Lower leg skin (tissue), 4 donors: ENCODE measurements at regions not wholly inside any gene's neighbourhood (a gene's known extent, or its start where the extent isn't known, plus 50 kb on each side); places are given as distances from the start of the nearest gene placed in this dataset.

Experiments
- DNase-seq, 2 donors: peaks; one replicate each; pipeline ENCODE4 v3.0.0-alpha.2; 2019; ENCODE audit warnings: low spot score in 2 of 2
- H3K4me3 ChIP-seq: fragments of 200-600 bp; sonication (generic); 2 replicates; pipeline ENCODE4 v1.5.1; 2017; ENCODE audit warnings: mild to moderate bottlenecking, low read depth; ENCODE audit not compliant: poor library complexity, severe bottlenecking
- POLR2A ChIP-seq, 2 donors: fragments of 450-650 bp; IDR thresholded peaks; one replicate each; pipeline ENCODE4 v1.6.1; 2016 to 2017; ENCODE audit warnings: antibody characterized with exemption in 2 of 2, mild to moderate bottlenecking in 1 of 2, moderate library complexity in 1 of 2
- WGBS, 2 donors: methylation state at CpG; one replicate each; pipeline ENCODE4 v1.1.5; 2018; 5-methylcytosine and 5-hydroxymethylcytosine counted together
- intact Hi-C: fragments of 100-400 bp; cut with DNase I; formaldehyde crosslinking; loops from one replicate; pipeline ENCODE4 v1.15.0; 2023; ENCODE audit warnings: low total_unique reads
- TF ChIP-seq, protein P1 (sequence below), 3 donors: fragments of 450-650 bp; IDR thresholded peaks; one replicate each; pipeline ENCODE4 v1.5.1; 2016; ENCODE audit warnings: antibody characterized with exemption in 3 of 3, mild to moderate bottlenecking in 3 of 3, moderate library complexity in 2 of 3

DNA sequence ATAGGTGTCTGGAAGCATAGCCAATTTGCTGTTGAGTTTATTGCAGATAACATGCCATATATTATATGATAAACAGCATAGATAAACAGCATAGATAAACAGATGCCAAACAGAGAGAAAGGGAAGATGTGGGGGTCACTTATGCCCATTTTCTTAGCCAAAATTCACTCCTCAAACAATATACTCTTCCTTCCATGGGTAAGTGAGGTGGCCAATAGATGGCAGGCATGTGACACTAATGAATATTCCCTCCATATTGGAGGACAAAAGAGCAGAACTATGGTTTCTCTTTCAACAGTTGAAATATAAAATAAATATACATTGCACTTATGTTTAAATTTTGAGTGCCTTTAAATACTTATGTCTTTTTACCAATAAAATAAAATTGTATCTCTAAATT is 1212.8 kb downstream of the REEP3 start:
- DNase-seq = no peak
- intact Hi-C loops = no loop called here
- no peak for TF ChIP-seq POLR2A (IDR thresholded peaks at IDR 0.05)
- TF ChIP-seq, protein P1, sequence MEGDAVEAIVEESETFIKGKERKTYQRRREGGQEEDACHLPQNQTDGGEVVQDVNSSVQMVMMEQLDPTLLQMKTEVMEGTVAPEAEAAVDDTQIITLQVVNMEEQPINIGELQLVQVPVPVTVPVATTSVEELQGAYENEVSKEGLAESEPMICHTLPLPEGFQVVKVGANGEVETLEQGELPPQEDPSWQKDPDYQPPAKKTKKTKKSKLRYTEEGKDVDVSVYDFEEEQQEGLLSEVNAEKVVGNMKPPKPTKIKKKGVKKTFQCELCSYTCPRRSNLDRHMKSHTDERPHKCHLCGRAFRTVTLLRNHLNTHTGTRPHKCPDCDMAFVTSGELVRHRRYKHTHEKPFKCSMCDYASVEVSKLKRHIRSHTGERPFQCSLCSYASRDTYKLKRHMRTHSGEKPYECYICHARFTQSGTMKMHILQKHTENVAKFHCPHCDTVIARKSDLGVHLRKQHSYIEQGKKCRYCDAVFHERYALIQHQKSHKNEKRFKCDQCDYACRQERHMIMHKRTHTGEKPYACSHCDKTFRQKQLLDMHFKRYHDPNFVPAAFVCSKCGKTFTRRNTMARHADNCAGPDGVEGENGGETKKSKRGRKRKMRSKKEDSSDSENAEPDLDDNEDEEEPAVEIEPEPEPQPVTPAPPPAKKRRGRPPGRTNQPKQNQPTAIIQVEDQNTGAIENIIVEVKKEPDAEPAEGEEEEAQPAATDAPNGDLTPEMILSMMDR (IDR thresholded peaks at IDR 0.05) = no peak
- no peak overlapping the region for H3K4me3 ChIP-seq

DNA sequence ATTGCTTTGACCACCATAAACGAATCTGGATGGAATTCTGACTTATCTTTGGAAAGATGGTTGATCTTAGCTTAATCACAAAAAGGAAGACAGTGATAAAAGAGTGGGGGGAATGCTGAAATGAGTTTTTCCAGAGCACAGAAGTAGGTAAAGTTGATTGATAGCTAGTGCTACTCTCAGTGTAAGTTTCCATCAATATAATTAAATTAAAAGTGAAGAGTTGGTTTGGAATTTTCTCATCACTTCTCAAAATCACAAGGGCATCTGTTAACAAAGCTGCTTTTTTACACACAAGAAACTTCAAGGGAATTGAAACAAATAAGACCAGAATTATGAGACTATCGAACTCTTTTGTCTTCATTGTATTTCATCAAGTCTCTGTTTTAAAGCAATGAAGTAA is 1217.3 kb downstream of the REEP3 start:
- WGBS, 2 donors = 64 to 67% methylated on average over 2 of the region's 2 CpGs
- intact Hi-C loops = no loop called here
- DNase-seq = no peak

DNA sequence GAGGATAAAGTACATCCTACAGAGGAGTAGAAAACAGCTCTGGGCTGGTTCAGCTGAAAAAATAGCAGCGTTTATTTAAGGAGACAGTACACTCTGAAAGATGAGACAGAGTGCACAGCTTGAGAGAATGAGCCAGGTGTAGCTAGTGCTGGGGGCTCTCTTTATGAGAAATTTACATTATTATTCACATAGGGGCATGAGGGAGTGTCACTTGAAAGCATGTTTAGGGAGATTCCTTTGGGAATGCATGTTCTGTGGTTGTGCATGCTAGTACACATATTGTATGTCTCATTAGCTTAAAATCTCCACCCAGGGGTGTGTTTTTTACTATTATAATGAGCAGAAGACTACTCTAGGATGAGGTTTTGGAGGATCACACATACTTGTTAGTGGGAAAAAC is 1224.4 kb downstream of the REEP3 start:
- no peak overlapping the region for H3K4me3 ChIP-seq
- no peak for TF ChIP-seq POLR2A (IDR thresholded peaks at IDR 0.05)
- intact Hi-C loops = no loop called here
- 38 to 59% methylated on average over 1 of the region's 1 CpG for WGBS, 2 donors
- no peak for DNase-seq

More for the DNA sequence above, 1217.3 kb downstream of the REEP3 start:
- no peak overlapping the region for H3K4me3 ChIP-seq
- no peak for TF ChIP-seq POLR2A (IDR thresholded peaks at IDR 0.05)
- TF ChIP-seq, protein P1 (IDR thresholded peaks at IDR 0.05) = no peak

DNA sequence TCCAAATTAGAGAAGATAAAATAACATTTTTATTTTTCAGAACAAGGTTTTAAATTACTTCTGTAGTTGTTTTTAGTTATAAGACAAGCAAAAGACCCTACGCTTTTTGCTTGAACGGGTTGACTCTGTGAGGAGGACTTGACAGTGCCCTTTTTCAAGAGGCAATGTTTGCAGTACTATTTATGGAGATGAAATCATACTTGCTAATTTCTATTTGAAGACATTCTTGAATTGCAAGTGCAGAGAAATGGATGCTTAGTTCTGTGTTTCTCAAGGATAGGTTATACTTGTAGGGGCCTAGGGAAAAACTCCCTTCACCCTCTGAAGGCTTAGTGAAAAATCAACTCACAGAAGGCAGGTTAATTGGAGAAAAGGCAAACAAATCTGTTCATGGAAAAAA is 1229.5 kb downstream of the REEP3 start:
- no peak overlapping the region for H3K4me3 ChIP-seq
- TF ChIP-seq POLR2A (IDR thresholded peaks at IDR 0.05) = no peak
- TF ChIP-seq, protein P1 (IDR thresholded peaks at IDR 0.05) = no peak
- intact Hi-C loops = no loop called here
- no peak for DNase-seq
- 70 to 71% methylated on average over 2 of the region's 2 CpGs for WGBS, 2 donors

DNA sequence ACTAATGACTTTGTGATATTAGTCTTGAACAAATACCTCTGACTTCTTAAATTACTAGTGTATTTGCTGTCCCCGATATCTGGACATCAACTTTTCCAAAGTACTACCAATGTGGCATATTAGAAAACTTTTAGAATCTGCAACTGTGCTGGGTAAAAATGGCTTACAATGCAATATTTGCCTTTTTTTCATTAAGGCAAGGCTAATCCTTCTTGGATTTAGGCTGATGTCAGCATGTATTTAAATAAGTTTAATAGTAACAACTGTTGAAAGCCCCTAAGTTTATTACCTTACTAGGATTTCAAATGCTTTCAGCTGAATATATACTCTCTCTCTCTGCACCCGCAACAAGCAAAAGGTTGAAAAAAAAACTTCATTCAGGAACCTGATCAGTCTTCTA is 1232.3 kb downstream of the REEP3 start:
- intact Hi-C loops = no loop called here
- DNase-seq = no peak
- no peak overlapping the region for H3K4me3 ChIP-seq
- WGBS, 2 donors = 87 to 88% methylated on average over 2 of the region's 2 CpGs
- no peak for TF ChIP-seq POLR2A (IDR thresholded peaks at IDR 0.05)
- TF ChIP-seq, protein P1 (IDR thresholded peaks at IDR 0.05) = no peak

DNA sequence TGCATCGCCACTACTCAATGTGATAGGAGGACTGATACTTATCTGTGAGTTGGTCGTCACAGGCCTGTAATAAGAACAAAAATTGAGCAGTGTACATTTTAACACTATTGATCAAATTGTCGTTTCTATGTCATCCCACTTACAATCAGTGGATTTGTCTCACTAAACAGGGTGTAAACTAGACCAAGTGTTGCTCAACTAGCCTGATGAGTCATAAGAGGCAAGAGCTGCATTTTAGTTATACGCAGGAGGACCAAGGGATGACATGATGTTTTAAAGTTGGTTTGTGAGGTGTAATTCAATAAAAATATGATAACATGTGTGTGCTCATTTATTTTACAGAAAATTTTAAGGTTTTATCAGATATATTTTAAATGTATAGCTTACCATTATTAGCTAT is 1239.2 kb downstream of the REEP3 start:
- TF ChIP-seq, protein P1 (IDR thresholded peaks at IDR 0.05) = no peak
- no peak for DNase-seq
- 75 to 79% methylated on average over 4 of the region's 4 CpGs for WGBS, 2 donors
- intact Hi-C loops = no loop called here
- H3K4me3 ChIP-seq = no peak overlapping the region
